GM23338 (cell line): ENCODE measurements at regions not wholly inside any gene's neighbourhood (a gene's known extent, or its start where the extent isn't known, plus 50 kb on each side); places are given as distances from the start of the nearest gene placed in this dataset.
A peak's percentile ranks its signal among the peaks of the same experiment; 100 is the strongest.

Source experiments
- ATAC-seq: fragments of 200-7000 bp; cut with Tn5 transposase; 3 replicates; pipeline ENCODE4 v1.9.1; 2020
- DNase-seq: peaks from one replicate; pipeline ENCODE4 v3.0.0-alpha.2; 2015; ENCODE audit warnings: low spot score
- H2AFZ ChIP-seq: fragments of 200-600 bp; sonication (generic); 2 replicates; pipeline ENCODE4 v1.8.0; 2016; ENCODE audit warnings: antibody characterized with exemption, mild to moderate bottlenecking, moderate library complexity
- H3F3A ChIP-seq: fragments of 200-600 bp; sonication (generic); replicated peaks from 2 replicates; pipeline ENCODE4 v1.8.0; 2017; ENCODE audit warnings: antibody characterized with exemption, mixed run types, low read depth
- H3K27ac ChIP-seq: fragments of 200-600 bp; sonication (generic); 2 replicates; pipeline ENCODE4 v1.6.1; 2016; ENCODE audit warnings: low read depth
- H3K27me3 ChIP-seq: fragments of 200-600 bp; sonication (generic); 2 replicates; pipeline ENCODE4 v1.8.0; 2016; ENCODE audit warnings: mild to moderate bottlenecking, mixed run types, moderate library complexity; ENCODE audit not compliant: insufficient read depth
- H3K36me3 ChIP-seq: fragments of 200-600 bp; sonication (generic); 2 replicates; pipeline ENCODE4 v1.8.0; 2016; ENCODE audit warnings: mild to moderate bottlenecking; ENCODE audit not compliant: insufficient read depth
- H3K4me1 ChIP-seq: fragments of 200-600 bp; sonication (generic); 2 replicates; pipeline ENCODE4 v1.8.0; 2016; ENCODE audit warnings: mild to moderate bottlenecking, moderate library complexity; ENCODE audit not compliant: insufficient read depth
- H3K4me2 ChIP-seq: fragments of 200-600 bp; sonication (generic); 2 replicates; pipeline ENCODE4 v1.7.1; 2017; ENCODE audit warnings: mixed run types
- H3K4me3 ChIP-seq: fragments of 200-600 bp; sonication (generic); 2 replicates; pipeline ENCODE4 v1.6.1; 2016; ENCODE audit warnings: mixed run types
- H3K79me2 ChIP-seq: fragments of 200-600 bp; sonication (generic); replicated peaks from 2 replicates; pipeline ENCODE4 v1.8.0; 2017; ENCODE audit warnings: mild to moderate bottlenecking; ENCODE audit not compliant: insufficient read depth
- H3K9me2 ChIP-seq: fragments of 200-600 bp; sonication (generic); 2 replicates; pipeline ENCODE4 v1.8.0; 2017; ENCODE audit not compliant: insufficient read depth
- H4K20me1 ChIP-seq: fragments of 200-600 bp; sonication (generic); replicated peaks from 2 replicates; pipeline ENCODE4 v1.8.0; 2017; ENCODE audit warnings: mild to moderate bottlenecking; ENCODE audit not compliant: insufficient read depth
- H3K27ac Mint-ChIP-seq: 2 replicates; pipeline ENCODE4 v1.8.0; 2020; ENCODE audit warnings: inconsistent platforms, mild to moderate bottlenecking, moderate library complexity, mixed read lengths
- H3K27me3 Mint-ChIP-seq: 3 replicates; pipeline ENCODE4 v1.8.0; 2022; ENCODE audit warnings: low read depth, mild to moderate bottlenecking, moderate library complexity, mixed read lengths, inconsistent platforms; ENCODE audit not compliant: insufficient read depth, poor library complexity
- H3K36me3 Mint-ChIP-seq: 3 replicates; pipeline ENCODE4 v1.8.0; 2021; ENCODE audit warnings: low read depth, mild to moderate bottlenecking, inconsistent platforms, moderate library complexity, mixed read lengths
- H3K4me1 Mint-ChIP-seq: 3 replicates; pipeline ENCODE4 v1.8.0; 2020; ENCODE audit warnings: mild to moderate bottlenecking, inconsistent platforms, mixed read lengths
- H3K4me3 Mint-ChIP-seq: 3 replicates; pipeline ENCODE4 v1.8.0; 2021; ENCODE audit warnings: moderate library complexity, mild to moderate bottlenecking, inconsistent platforms, mixed read lengths
- H3K9me3 Mint-ChIP-seq: 3 replicates; pipeline ENCODE4 v1.8.0; 2020; ENCODE audit warnings: moderate library complexity, mild to moderate bottlenecking, inconsistent platforms, mixed read lengths
- NANOG ChIP-seq: IDR thresholded peaks from 2 replicates; pipeline ENCODE4 v1.6.1; 2016; ENCODE audit warnings: antibody characterized with exemption, borderline replicate concordance
- TF ChIP-seq, protein P1 (sequence below): IDR thresholded peaks from one replicate; pipeline ENCODE4 v1.6.1; 2018; ENCODE audit warnings: antibody characterized with exemption; ENCODE audit not compliant: unreplicated experiment
- TF ChIP-seq, protein P2 (sequence below), 2 experiments: fragments of 200-600 bp in 1 of 2; sonication (generic) in 1 of 2; conservative IDR thresholded peaks; 2 replicates each; pipeline versions ENCODE4 v1.5.1 to v1.6.1; 2016 to 2017; ENCODE audit warnings: antibody characterized with exemption in 2 of 2, low read depth in 2 of 2, mild to moderate bottlenecking in 2 of 2, moderate library complexity in 1 of 2
- TF ChIP-seq, protein P3 (sequence below): IDR thresholded peaks from 2 replicates; pipeline ENCODE4 v1.6.1; 2016; ENCODE audit warnings: antibody characterized with exemption

DNA sequence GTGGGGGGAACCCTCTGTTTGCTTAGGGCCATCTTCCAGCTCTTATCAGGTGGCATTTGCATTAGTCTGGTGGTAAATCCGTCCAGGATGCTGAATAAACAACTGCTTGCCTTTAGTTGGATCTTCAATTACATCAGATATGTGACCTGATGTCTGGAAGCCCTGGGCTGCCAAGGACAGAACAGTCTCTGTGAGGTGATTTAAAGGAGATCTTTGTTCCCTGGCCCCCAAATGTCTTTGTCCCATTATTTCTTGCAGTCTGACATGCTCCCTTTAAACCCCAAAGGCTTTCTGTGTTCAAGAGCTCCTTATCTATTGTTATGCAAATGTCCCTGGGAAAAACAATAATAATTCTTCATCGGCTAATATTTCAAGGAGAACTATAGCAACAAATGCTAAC lies 84.6 kb upstream of the SPTLC3 start (continued):
- TF ChIP-seq, protein P1, sequence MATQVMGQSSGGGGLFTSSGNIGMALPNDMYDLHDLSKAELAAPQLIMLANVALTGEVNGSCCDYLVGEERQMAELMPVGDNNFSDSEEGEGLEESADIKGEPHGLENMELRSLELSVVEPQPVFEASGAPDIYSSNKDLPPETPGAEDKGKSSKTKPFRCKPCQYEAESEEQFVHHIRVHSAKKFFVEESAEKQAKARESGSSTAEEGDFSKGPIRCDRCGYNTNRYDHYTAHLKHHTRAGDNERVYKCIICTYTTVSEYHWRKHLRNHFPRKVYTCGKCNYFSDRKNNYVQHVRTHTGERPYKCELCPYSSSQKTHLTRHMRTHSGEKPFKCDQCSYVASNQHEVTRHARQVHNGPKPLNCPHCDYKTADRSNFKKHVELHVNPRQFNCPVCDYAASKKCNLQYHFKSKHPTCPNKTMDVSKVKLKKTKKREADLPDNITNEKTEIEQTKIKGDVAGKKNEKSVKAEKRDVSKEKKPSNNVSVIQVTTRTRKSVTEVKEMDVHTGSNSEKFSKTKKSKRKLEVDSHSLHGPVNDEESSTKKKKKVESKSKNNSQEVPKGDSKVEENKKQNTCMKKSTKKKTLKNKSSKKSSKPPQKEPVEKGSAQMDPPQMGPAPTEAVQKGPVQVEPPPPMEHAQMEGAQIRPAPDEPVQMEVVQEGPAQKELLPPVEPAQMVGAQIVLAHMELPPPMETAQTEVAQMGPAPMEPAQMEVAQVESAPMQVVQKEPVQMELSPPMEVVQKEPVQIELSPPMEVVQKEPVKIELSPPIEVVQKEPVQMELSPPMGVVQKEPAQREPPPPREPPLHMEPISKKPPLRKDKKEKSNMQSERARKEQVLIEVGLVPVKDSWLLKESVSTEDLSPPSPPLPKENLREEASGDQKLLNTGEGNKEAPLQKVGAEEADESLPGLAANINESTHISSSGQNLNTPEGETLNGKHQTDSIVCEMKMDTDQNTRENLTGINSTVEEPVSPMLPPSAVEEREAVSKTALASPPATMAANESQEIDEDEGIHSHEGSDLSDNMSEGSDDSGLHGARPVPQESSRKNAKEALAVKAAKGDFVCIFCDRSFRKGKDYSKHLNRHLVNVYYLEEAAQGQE = no peak

DNA sequence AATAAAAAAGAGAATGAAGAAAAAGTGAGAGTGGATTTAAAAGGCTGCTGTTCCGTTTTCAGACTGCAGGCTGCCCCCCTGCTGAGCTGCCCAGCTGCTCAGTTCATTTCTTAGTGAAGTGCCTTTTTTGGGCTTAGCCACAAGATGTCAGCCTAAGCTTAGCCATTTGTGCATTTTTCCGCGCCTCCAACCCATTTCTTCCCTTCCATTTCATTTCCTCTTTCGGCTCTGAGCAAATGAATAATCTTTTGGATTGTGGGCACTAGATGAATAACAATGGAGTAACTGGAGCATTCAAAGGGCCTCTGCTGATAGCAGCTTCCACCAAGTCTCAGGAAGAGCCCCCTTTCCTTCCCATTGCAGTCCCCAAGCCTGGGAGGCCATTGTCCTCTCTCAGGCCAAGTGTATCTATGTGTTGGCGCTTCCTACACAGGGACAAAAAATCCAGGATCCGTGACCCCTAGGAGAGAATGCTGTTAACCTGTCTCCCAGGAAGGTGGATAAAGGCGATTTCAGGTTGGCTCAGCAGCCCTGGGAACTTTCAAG lies 83.5 kb upstream of the SPTLC3 start:
- peak overlapping the region; percentile 2; the same call in 1 of the 2 replicates for H2AFZ ChIP-seq
- ATAC-seq = peak; percentile 73
- no peaks in the 10 kb centered on the region for H3K36me3 ChIP-seq
- H3F3A ChIP-seq = no peaks in the 10 kb centered on the region
- TF ChIP-seq, protein P2, sequence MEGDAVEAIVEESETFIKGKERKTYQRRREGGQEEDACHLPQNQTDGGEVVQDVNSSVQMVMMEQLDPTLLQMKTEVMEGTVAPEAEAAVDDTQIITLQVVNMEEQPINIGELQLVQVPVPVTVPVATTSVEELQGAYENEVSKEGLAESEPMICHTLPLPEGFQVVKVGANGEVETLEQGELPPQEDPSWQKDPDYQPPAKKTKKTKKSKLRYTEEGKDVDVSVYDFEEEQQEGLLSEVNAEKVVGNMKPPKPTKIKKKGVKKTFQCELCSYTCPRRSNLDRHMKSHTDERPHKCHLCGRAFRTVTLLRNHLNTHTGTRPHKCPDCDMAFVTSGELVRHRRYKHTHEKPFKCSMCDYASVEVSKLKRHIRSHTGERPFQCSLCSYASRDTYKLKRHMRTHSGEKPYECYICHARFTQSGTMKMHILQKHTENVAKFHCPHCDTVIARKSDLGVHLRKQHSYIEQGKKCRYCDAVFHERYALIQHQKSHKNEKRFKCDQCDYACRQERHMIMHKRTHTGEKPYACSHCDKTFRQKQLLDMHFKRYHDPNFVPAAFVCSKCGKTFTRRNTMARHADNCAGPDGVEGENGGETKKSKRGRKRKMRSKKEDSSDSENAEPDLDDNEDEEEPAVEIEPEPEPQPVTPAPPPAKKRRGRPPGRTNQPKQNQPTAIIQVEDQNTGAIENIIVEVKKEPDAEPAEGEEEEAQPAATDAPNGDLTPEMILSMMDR (conservative IDR thresholded peaks at IDR 0.05; ENCODE audit: low read depth in 2 of 2) = peak; percentile 84 to 88
- TF ChIP-seq, protein P3, sequence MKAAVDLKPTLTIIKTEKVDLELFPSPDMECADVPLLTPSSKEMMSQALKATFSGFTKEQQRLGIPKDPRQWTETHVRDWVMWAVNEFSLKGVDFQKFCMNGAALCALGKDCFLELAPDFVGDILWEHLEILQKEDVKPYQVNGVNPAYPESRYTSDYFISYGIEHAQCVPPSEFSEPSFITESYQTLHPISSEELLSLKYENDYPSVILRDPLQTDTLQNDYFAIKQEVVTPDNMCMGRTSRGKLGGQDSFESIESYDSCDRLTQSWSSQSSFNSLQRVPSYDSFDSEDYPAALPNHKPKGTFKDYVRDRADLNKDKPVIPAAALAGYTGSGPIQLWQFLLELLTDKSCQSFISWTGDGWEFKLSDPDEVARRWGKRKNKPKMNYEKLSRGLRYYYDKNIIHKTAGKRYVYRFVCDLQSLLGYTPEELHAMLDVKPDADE = no peak
- TF ChIP-seq NANOG = no peak
- H3K27ac ChIP-seq = no peak overlapping the region
- Mint-ChIP-seq H3K9me3 (peaks cover 27% of the 10 kb centered on the region), H3K27ac (0 out of 2 replicates have a peak overlapping the region, but pooled peaks have one; percentile 38), H3K36me3 (peaks cover 28% of the 10 kb centered on the region), H3K4me1 (peaks cover 33% of the 10 kb centered on the region), H3K4me3 (no peak overlapping the region), H3K27me3 (peaks cover 1% of the 10 kb centered on the region)
- peaks cover 25% of the 10 kb centered on the region for H3K4me1 ChIP-seq
- H4K20me1 ChIP-seq = no peaks in the 10 kb centered on the region
- H3K79me2 ChIP-seq = no peaks in the 10 kb centered on the region
- no peaks in the 10 kb centered on the region; the same call in 1 of the 2 replicates for H3K9me2 ChIP-seq
- H3K4me3 ChIP-seq = no peak overlapping the region
- peak; percentile 85 for DNase-seq
- H3K4me2 ChIP-seq = no peak overlapping the region
- H3K27me3 ChIP-seq = no peaks in the 10 kb centered on the region
